ENCODE measurements at regions not wholly inside any gene's neighbourhood (a gene's known extent, or its start where the extent isn't known, plus 50 kb on each side); places are given as distances from the start of the nearest gene placed in this dataset.

- no peak for TF ChIP-seq SP1 (IDR thresholded peaks at IDR 0.05)
- TF ChIP-seq FOXM1 (IDR thresholded peaks at IDR 0.05; ENCODE audit: borderline replicate concordance): no peak
- TF ChIP-seq FOXK2 (IDR thresholded peaks at IDR 0.05): no peak
- TF ChIP-seq ARNT (IDR thresholded peaks at IDR 0.05): no peak
- TF ChIP-seq PKNOX1 (IDR thresholded peaks at IDR 0.05): no peak
- no peak for TF ChIP-seq TARDBP (IDR thresholded peaks at IDR 0.05)
- TF ChIP-seq BHLHE40 (IDR thresholded peaks at IDR 0.05; ENCODE audit: borderline replicate concordance): no peak
Observed at GRCh38 chr1:185549906-185550305, 184.3 kb upstream of the HMCN1 start.
